ENCODE measurements at regions not wholly inside any gene's neighbourhood (a gene's known extent, or its start where the extent isn't known, plus 50 kb on each side); places are given as distances from the start of the nearest gene placed in this dataset.

- Histone ChIP-seq H3K9me3 (ENCODE audit: low read length) (no peaks in the 10 kb centered on the region), H3K4me1 (ENCODE audit: low read length) (no peaks in the 10 kb centered on the region), H4K20me1 (ENCODE audit: insufficient read depth, low read depth, low read length) (no peaks in the 10 kb centered on the region), H3K9ac (ENCODE audit: low read length) (no peak overlapping the region), H3K9me2 (replicated peaks; ENCODE audit: insufficient read depth, low read length) (no peaks in the 10 kb centered on the region), H3K4me2 (ENCODE audit: low read depth, low read length, poor library complexity, severe bottlenecking) (no peak overlapping the region), H3K4me3 (ENCODE audit: low read length) (no peak overlapping the region), H3K27ac (ENCODE audit: low read length) (no peak overlapping the region), H3K79me2 (ENCODE audit: low read length) (no peaks in the 10 kb centered on the region), H3K36me3 (ENCODE audit: insufficient read depth, low read length) (no peaks in the 10 kb centered on the region), H3K27me3 (ENCODE audit: low read length) (no peaks in the 10 kb centered on the region), H2AFZ (ENCODE audit: low read length) (no peak overlapping the region)
- DNase-seq = no peak
Measured at GRCh38 chr6:100101644-100102043, 107.6 kb upstream of the MCHR2 start.

DNA sequence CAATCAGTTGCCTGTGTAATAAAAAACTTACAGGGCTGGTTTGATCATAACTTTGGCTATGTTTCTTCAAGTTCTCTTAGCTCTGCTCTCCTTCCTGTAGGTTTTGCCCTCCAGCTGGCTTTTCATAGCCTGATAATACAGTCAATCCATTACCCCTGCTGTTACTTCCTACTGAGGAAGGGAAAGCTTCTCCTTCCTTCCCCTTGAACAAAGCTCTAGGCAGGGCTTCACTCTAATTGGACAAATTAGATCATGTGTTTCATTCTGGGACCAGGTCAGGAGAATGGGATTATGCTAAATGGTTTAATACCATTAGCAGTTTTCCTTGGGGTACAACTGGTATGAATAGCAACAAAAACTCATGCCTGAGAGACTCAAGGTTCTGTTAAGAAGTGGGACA, 106.8 kb upstream of the MCHR2 start:
- H3K36me3 ChIP-seq (ENCODE audit: insufficient read depth, low read length) = no peaks in the 10 kb centered on the region
- H3K4me1 ChIP-seq (ENCODE audit: low read length) = no peaks in the 10 kb centered on the region
- no peak overlapping the region for H3K27ac ChIP-seq (ENCODE audit: low read length)
- H3K4me3 ChIP-seq (ENCODE audit: low read length) = no peak overlapping the region
- no peak overlapping the region for H3K9ac ChIP-seq (ENCODE audit: low read length)
- H3K9me3 ChIP-seq (ENCODE audit: low read length) = no peaks in the 10 kb centered on the region
- H3K9me2 ChIP-seq (replicated peaks; ENCODE audit: insufficient read depth, low read length) = no peaks in the 10 kb centered on the region
- H3K4me2 ChIP-seq (ENCODE audit: low read depth, low read length, poor library complexity, severe bottlenecking) = no peak overlapping the region
- H3K79me2 ChIP-seq (ENCODE audit: low read length) = no peaks in the 10 kb centered on the region
- no peak overlapping the region for H2AFZ ChIP-seq (ENCODE audit: low read length)
- DNase-seq = no peak
- H3K27me3 ChIP-seq (ENCODE audit: low read length) = no peaks in the 10 kb centered on the region
- H4K20me1 ChIP-seq (ENCODE audit: insufficient read depth, low read depth, low read length) = no peaks in the 10 kb centered on the region

DNA sequence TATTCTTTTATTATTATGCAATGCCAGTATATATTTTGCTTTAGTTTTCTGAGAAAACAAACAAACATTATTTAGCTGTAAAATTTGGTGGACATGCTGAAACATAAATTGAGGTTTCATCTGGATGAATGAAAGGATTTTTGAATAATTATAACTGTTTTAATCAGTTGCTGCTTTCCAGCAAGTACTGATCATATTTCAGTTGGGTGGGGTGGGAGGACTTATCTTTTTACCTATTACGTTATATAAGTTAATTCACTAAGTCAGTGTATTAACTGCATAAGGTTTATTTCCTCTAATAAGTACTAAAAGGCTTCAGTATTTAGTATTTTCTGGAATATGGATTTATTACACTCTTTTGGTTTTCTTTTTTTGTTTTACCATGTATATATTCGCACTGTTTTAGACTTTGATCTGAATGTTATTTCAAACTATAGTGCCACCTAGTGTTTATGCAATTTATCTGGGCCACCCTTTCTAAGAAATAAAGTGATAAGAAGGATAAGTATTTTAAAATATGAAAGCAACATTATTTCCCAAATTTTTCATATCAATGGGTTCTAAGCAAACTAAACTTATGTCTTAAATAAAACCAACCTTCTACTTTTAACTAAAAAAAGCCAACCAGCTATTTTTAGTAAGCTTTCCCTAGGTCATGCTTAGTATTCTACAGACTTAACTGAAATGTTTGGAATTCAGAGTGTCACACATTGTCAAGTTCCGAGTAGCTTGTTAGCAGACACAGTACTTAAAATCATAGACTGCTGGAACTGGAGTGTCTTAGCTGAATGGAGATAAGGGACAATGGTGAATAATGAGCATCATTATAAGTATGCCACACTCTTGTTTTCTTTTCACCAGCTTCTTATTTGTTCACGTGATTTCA, 105.4 kb upstream of the MCHR2 start:
- H3K36me3 ChIP-seq (ENCODE audit: insufficient read depth, low read length) = no peaks in the 10 kb centered on the region
- H3K79me2 ChIP-seq (ENCODE audit: low read length) = no peaks in the 10 kb centered on the region
- no peaks in the 10 kb centered on the region for H3K9me3 ChIP-seq (ENCODE audit: low read length)
- no peaks in the 10 kb centered on the region for H3K4me1 ChIP-seq (ENCODE audit: low read length)
- H4K20me1 ChIP-seq (ENCODE audit: insufficient read depth, low read depth, low read length) = no peaks in the 10 kb centered on the region
- no peaks in the 10 kb centered on the region for H3K27me3 ChIP-seq (ENCODE audit: low read length)
- no peak overlapping the region for H3K4me3 ChIP-seq (ENCODE audit: low read length)
- H3K4me2 ChIP-seq (ENCODE audit: low read depth, low read length, poor library complexity, severe bottlenecking) = no peak overlapping the region
- H3K9me2 ChIP-seq (replicated peaks; ENCODE audit: insufficient read depth, low read length) = no peaks in the 10 kb centered on the region
- no peak overlapping the region for H3K9ac ChIP-seq (ENCODE audit: low read length)
- DNase-seq = peak; percentile 64
- H2AFZ ChIP-seq (ENCODE audit: low read length) = no peak overlapping the region
- H3K27ac ChIP-seq (ENCODE audit: low read length) = no peak overlapping the region

- no peak for DNase-seq
- Histone ChIP-seq H3K79me2 (ENCODE audit: low read length) (no peaks in the 10 kb centered on the region), H4K20me1 (ENCODE audit: insufficient read depth, low read depth, low read length) (no peaks in the 10 kb centered on the region), H2AFZ (ENCODE audit: low read length) (no peak overlapping the region), H3K27ac (ENCODE audit: low read length) (no peak overlapping the region), H3K4me2 (ENCODE audit: low read depth, low read length, poor library complexity, severe bottlenecking) (no peak overlapping the region), H3K4me3 (ENCODE audit: low read length) (no peak overlapping the region), H3K27me3 (ENCODE audit: low read length) (no peaks in the 10 kb centered on the region), H3K9me2 (replicated peaks; ENCODE audit: insufficient read depth, low read length) (no peaks in the 10 kb centered on the region), H3K9me3 (ENCODE audit: low read length) (no peaks in the 10 kb centered on the region), H3K36me3 (ENCODE audit: insufficient read depth, low read length) (no peaks in the 10 kb centered on the region), H3K9ac (ENCODE audit: low read length) (no peak overlapping the region), H3K4me1 (ENCODE audit: low read length) (no peaks in the 10 kb centered on the region)
Measured at GRCh38 chr6:100096936-100097335, 102.9 kb upstream of the MCHR2 start.

- Histone ChIP-seq H3K4me3 (ENCODE audit: low read length) (no peak overlapping the region), H3K4me1 (ENCODE audit: low read length) (no peaks in the 10 kb centered on the region), H3K4me2 (ENCODE audit: low read depth, low read length, poor library complexity, severe bottlenecking) (no peak overlapping the region), H3K9me2 (replicated peaks; ENCODE audit: insufficient read depth, low read length) (no peaks in the 10 kb centered on the region), H4K20me1 (ENCODE audit: insufficient read depth, low read depth, low read length) (no peaks in the 10 kb centered on the region), H2AFZ (ENCODE audit: low read length) (no peak overlapping the region), H3K36me3 (ENCODE audit: insufficient read depth, low read length) (no peaks in the 10 kb centered on the region), H3K27ac (ENCODE audit: low read length) (no peak overlapping the region), H3K27me3 (ENCODE audit: low read length) (no peaks in the 10 kb centered on the region), H3K9ac (ENCODE audit: low read length) (no peak overlapping the region), H3K79me2 (ENCODE audit: low read length) (no peaks in the 10 kb centered on the region), H3K9me3 (ENCODE audit: low read length) (no peaks in the 10 kb centered on the region)
- DNase-seq = no peak
Measured at GRCh38 chr6:100096341-100096740, 102.3 kb upstream of the MCHR2 start.

- Histone ChIP-seq H4K20me1 (ENCODE audit: insufficient read depth, low read depth, low read length) (no peaks in the 10 kb centered on the region), H3K27me3 (ENCODE audit: low read length) (no peaks in the 10 kb centered on the region), H3K9ac (ENCODE audit: low read length) (no peak overlapping the region), H3K9me3 (ENCODE audit: low read length) (no peaks in the 10 kb centered on the region), H3K4me3 (ENCODE audit: low read length) (no peak overlapping the region), H3K9me2 (replicated peaks; ENCODE audit: insufficient read depth, low read length) (no peaks in the 10 kb centered on the region), H2AFZ (ENCODE audit: low read length) (no peak overlapping the region), H3K4me2 (ENCODE audit: low read depth, low read length, poor library complexity, severe bottlenecking) (no peak overlapping the region), H3K36me3 (ENCODE audit: insufficient read depth, low read length) (no peaks in the 10 kb centered on the region), H3K79me2 (ENCODE audit: low read length) (no peaks in the 10 kb centered on the region), H3K4me1 (ENCODE audit: low read length) (no peaks in the 10 kb centered on the region), H3K27ac (ENCODE audit: low read length) (no peak overlapping the region)
- no peak for DNase-seq
Measured at GRCh38 chr6:100093405-100093804, 99.4 kb upstream of the MCHR2 start.

DNA sequence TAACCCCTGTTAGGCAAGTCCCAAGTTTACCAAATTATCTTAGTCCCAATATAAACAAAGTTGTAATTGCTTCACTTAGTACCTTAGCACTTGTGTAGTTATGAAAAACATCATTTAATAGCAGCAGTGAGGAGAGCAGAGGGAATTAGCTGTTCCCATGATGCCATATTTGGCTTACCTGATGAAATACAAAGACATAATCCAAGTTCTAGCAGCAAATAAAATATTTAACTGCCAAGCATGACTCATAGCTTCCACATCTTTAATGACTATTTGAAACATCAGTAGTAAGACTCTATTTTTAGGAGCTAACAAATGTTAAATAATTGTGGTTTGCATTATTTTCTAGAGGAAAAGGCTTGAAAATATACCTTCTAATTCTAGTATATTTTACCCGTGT, 94.0 kb upstream of the MCHR2 start:
- Histone ChIP-seq H3K9me2 (replicated peaks; ENCODE audit: insufficient read depth, low read length) (no peaks in the 10 kb centered on the region), H3K9ac (ENCODE audit: low read length) (no peak overlapping the region), H3K9me3 (ENCODE audit: low read length) (no peaks in the 10 kb centered on the region), H3K36me3 (ENCODE audit: insufficient read depth, low read length) (no peaks in the 10 kb centered on the region), H3K4me1 (ENCODE audit: low read length) (no peaks in the 10 kb centered on the region), H3K79me2 (ENCODE audit: low read length) (no peaks in the 10 kb centered on the region), H3K4me2 (ENCODE audit: low read depth, low read length, poor library complexity, severe bottlenecking) (no peak overlapping the region), H3K4me3 (ENCODE audit: low read length) (no peak overlapping the region), H4K20me1 (ENCODE audit: insufficient read depth, low read depth, low read length) (no peaks in the 10 kb centered on the region), H3K27me3 (ENCODE audit: low read length) (no peaks in the 10 kb centered on the region), H2AFZ (ENCODE audit: low read length) (no peak overlapping the region), H3K27ac (ENCODE audit: low read length) (no peak overlapping the region)
- DNase-seq = no peak

DNA sequence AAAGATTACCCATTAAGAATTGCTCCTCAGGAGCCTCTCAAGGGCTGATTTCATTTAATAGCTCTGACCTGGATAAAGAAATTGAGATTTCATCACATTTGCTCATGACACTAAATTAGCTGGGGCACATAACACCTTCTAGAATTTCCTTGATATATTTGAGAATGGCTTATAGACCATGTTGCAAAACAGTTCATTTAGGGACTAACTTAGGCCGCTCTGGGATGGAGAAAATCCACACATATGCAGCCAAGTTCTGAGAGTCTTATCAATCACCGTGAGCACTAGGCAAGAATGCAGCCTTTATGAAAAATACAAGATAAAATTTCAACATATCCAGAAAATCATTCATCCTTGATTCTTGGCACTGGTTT, 91.0 kb upstream of the MCHR2 start:
- Histone ChIP-seq H2AFZ (ENCODE audit: low read length) (no peak overlapping the region), H3K27me3 (ENCODE audit: low read length) (no peaks in the 10 kb centered on the region), H3K79me2 (ENCODE audit: low read length) (no peaks in the 10 kb centered on the region), H3K27ac (ENCODE audit: low read length) (no peak overlapping the region), H4K20me1 (ENCODE audit: insufficient read depth, low read depth, low read length) (no peaks in the 10 kb centered on the region), H3K36me3 (ENCODE audit: insufficient read depth, low read length) (no peaks in the 10 kb centered on the region), H3K4me1 (ENCODE audit: low read length) (no peaks in the 10 kb centered on the region), H3K9me2 (replicated peaks; ENCODE audit: insufficient read depth, low read length) (no peaks in the 10 kb centered on the region), H3K9me3 (ENCODE audit: low read length) (no peaks in the 10 kb centered on the region), H3K9ac (ENCODE audit: low read length) (no peak overlapping the region), H3K4me3 (ENCODE audit: low read length) (no peak overlapping the region), H3K4me2 (ENCODE audit: low read depth, low read length, poor library complexity, severe bottlenecking) (no peak overlapping the region)
- no peak for DNase-seq

Data from Karpas-422 (cell line).